Activated T-cell treated with anti-CD3 and anti-CD28 coated beads for 4 hours (primary cell): ENCODE measurements at regions not wholly inside any gene's neighbourhood (a gene's known extent, or its start where the extent isn't known, plus 50 kb on each side); places are given as distances from the start of the nearest gene placed in this dataset.
"Not testable (repeated sequence)": the region's sequence is repeated elsewhere in the genome, so short reads cannot be mapped to it uniquely, and the experiment has no call there.

ENCODE experiments used
- DNase-seq: peaks from one replicate; pipeline ENCODE4 v3.0.0-alpha.2; 2020

DNA sequence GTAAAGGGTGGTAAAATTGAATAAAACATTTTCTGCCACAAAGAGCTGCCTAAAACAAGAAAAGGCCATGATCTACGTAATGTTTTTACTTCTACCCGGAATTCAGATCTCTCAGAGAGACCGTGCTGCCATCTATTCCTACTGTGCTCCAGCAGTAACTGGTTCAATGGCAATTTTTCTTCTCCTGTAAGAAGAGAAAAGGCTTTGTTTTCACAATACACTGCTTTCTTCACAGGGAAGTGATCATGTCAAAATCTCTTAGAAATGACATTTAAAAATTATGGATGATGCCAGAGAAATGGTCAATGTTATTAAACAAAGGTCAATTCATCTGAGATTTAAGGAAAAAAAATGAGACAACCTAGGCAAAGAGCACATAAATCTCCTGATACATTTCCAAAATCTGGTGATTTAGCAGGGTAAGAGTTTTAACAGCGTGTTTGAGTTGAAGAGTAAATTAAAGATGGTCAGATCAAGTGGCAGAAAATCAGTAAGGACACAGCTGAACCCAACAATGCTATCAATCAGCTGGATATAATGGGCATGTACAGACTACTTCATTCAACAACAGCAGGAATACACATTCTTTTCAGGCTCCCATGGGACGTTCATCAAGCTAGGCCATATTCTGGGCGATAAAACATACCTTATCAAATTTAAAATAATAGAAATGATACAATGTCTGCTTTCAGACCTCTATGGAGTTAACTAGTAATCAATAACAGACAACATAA lies 523.1 kb downstream of the CHSY3 start:
- DNase-seq, result no peak

GRCh38 chr5:130425424-130425823 lies 521.2 kb downstream of the CHSY3 start:
- no peak for DNase-seq

GRCh38 chr5:130424341-130424740 lies 520.1 kb downstream of the CHSY3 start:
- no peak for DNase-seq

- no peak for DNase-seq
Observed at GRCh38 chr5:130402906-130403305, 498.6 kb downstream of the CHSY3 start.

GRCh38 chr5:130400091-130400490 lies 495.8 kb downstream of the CHSY3 start:
- no peak for DNase-seq

GRCh38 chr5:130398825-130399224 lies 494.6 kb downstream of the CHSY3 start:
- DNase-seq, result no peak

GRCh38 chr5:130397727-130398126 lies 493.5 kb downstream of the CHSY3 start:
- not testable (repeated sequence) for DNase-seq

DNA sequence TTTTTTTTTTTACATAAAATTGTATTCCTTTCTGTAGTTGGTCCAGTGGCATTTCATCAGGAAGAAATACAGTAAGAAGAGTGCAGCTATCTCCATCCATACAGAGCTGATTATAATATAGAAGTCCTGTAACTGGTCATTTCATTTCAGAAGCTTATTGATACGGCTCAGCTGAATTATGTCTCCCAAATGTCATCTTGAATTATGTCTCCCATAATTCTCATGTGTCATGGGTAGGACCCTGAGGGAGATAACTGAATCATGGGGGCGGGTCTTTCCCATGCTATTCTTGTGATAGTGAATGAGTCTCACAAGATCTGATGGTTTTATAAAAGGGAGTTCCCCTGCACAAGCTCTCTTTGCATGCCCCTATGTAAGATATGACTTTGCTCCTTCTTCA lies 492.9 kb downstream of the CHSY3 start:
- no peak for DNase-seq

- not testable (repeated sequence) for DNase-seq
Observed at GRCh38 chr5:130391727-130392264, 487.5 kb downstream of the CHSY3 start.

- DNase-seq, result no peak
Observed at GRCh38 chr5:130386155-130386554, 481.9 kb downstream of the CHSY3 start.

DNA sequence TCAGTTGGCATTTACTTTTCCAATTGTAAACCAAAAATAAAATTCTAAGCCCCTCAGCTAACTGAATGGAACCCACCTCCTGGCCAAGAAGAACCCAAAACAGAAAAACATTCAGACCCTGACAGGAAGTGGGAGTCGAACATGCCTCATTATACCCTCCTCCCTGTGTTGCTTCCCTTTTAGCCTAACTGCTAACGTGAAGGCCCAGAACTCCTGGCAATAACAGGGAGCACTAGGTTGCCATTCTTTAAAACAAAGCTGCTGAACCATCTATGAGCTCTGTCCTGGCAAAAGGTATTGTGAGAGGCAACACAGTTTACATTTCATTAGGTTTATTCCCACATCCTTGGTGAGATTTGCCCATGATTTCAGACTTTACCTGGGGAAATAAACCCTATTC lies 481.4 kb downstream of the CHSY3 start:
- DNase-seq, result no peak

DNA sequence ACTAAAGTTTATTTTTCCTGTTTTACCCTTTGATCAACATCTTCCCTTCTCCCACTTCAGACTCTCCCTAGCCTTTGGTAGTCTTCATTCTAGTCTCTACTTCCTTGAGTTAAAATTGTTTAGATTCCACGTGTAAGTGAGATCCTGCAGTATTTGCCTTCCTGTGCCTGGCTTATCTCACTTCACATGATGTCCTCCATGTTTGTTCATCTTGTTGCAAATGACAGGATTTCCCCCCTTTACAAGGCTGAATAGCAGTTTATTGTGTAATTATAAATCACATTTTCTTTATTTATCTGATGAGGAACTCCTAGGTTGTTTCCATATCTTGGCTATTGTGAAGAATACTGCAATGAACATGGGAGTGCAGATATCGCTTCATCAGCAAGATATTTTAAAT lies 461.7 kb downstream of the CHSY3 start:
- DNase-seq, result no peak

- no peak for DNase-seq
Observed at GRCh38 chr5:130350131-130350530, 445.9 kb downstream of the CHSY3 start.

GRCh38 chr5:130337179-130337888 lies 433.1 kb downstream of the CHSY3 start:
- no peak for DNase-seq

- no peak for DNase-seq
Observed at GRCh38 chr5:130335117-130335516, 430.9 kb downstream of the CHSY3 start.

DNA sequence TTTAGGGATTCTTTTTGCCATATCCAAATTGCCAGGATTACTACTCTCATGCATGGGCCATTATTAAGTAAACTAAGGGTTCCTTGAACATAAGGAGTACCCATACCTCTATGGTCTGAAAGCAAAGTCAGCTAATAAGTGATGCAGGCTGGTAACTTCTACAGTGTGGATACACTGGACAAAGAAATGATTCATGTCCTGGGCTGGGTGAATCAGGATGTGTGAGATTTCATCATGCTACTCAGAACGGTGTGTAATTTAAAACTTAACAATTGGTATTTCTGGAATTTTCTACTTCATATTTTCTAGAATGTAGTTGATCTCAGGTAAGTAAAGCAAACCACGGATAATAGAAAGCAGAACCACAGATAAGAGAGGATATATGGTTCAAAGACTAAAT lies 428.8 kb downstream of the CHSY3 start:
- no peak for DNase-seq

DNA sequence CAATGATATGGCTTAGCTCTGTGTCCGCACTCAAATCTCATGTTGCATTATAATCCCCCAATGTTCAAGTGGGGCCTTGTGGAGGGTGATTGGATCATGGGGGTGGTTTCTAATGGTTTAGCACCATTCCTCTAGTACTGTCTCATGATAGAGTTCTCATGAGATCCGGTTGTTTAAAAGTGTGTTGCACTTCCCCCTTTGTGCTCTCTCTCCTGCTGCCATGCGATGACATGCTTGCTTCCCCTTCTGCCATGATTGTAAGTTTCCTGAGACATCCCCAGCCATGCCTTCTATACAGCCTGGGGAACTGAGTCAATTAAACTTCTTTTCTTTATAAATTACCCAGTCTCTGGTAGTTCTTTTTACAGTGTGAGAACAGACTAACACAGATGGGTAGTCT lies 427.1 kb downstream of the CHSY3 start:
- DNase-seq, result no peak

GRCh38 chr5:130324953-130325671 lies 420.8 kb downstream of the CHSY3 start:
- no peak for DNase-seq

- no peak for DNase-seq
Observed at GRCh38 chr5:130323804-130324454, 419.7 kb downstream of the CHSY3 start.

DNA sequence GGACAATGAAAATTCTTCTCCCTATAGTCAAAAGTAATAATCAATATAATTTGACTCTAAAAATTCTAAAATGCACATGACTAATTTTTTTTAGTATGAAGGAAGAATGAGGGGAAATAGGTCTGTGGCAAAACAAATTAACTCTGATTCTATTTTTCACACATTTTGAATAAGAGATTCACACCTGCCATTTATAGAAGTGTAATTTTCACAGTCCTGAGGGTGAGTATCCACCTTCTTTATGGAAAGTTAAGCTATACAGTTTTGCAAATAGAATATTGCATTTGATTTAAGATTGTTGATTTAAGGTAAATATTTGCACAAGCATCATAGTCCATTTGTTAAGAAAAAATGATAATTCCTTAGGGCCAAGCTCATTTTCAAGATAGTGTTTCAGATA lies 417.7 kb downstream of the CHSY3 start:
- DNase-seq, result no peak

DNA sequence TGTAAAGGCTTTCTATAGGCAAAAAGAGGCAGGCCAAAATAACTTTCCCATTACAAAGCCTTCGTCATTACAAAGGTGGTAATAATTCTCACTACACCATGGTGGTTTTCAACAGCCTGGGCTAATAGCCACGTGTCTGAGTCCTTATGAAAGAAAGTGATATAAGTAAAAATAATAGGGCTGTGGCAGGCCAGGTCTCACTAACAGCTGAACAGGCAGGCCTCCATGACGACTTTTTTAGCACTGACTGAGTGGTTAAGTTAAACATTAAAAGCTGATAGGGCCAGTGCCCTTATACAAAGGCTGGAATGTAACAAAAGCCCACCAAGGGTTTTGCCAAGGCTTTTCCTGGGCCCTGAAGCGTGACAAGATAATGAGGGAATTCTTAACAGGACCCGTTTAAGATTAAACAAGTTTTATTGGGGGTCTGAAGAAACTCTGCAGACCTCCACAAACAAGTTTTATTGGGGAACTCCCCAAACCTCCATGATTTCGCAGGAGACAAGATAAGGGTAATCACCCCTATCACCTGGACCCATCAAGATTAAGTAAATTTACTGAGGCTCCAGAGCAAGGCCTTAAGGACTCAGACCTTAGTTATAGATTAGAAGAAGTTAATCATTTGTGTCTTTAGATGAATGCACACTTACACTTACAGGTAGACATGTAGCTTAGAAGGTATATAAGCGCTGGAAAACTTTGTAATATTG lies 412.9 kb downstream of the CHSY3 start:
- DNase-seq, result no peak

- DNase-seq, result no peak
Observed at GRCh38 chr5:130295235-130295634, 391.0 kb downstream of the CHSY3 start.
